HepG2 (cell line): ENCODE measurements at regions not wholly inside any gene's neighbourhood (a gene's known extent, or its start where the extent isn't known, plus 50 kb on each side); places are given as distances from the start of the nearest gene placed in this dataset.

Experiments
- ELK4 ChIP-seq: sonication (generic); formaldehyde crosslinking; IDR thresholded peaks from 2 replicates; pipeline ENCODE4 v1.9.0; 2021; ENCODE audit warnings: missing genetic modification reagents, borderline replicate concordance
- FOXJ3 ChIP-seq: sonication (generic); formaldehyde crosslinking; IDR thresholded peaks from 2 replicates; pipeline ENCODE4 v1.4.0; 2020; ENCODE audit warnings: missing genetic modification reagents, mild to moderate bottlenecking, borderline replicate concordance
- GZF1 ChIP-seq: sonication (generic); formaldehyde crosslinking; IDR thresholded peaks from 2 replicates; pipeline ENCODE4 v1.5.1; 2020; ENCODE audit warnings: mild to moderate bottlenecking, missing genetic modification reagents
- IKZF5 ChIP-seq: IDR thresholded peaks from 2 replicates; pipeline ENCODE4 v1.6.1; 2018; ENCODE audit warnings: missing genetic modification reagents, mild to moderate bottlenecking, missing compliant biosample characterization
- LCORL ChIP-seq, 2 experiments: fragments of 450-650 bp in 1 of 2; sonication (generic) in 1 of 2; formaldehyde crosslinking in 1 of 2; IDR thresholded peaks; 2 replicates each; pipeline versions ENCODE4 v1.5.0 to v1.6.1; 2017 to 2020; ENCODE audit warnings: antibody characterized with exemption in 1 of 2, missing genetic modification reagents in 1 of 2
- SUZ12 ChIP-seq: fragments of 150-350 bp; IDR thresholded peaks from 2 replicates; pipeline ENCODE4 v1.6.1; 2014; ENCODE audit warnings: low read depth, low read length
- THAP9 ChIP-seq: sonication (generic); formaldehyde crosslinking; IDR thresholded peaks from 2 replicates; pipeline ENCODE4; 2020; ENCODE audit warnings: missing genetic modification reagents, mild to moderate bottlenecking, borderline replicate concordance
- ZNF24 ChIP-seq: fragments of 450-650 bp; IDR thresholded peaks from 2 replicates; pipeline ENCODE4 v1.6.1; 2017; ENCODE audit warnings: antibody characterized with exemption, mild to moderate bottlenecking
- ZNF607 ChIP-seq: sonication (generic); formaldehyde crosslinking; IDR thresholded peaks from 2 replicates; pipeline ENCODE4 v1.5.1; 2020; ENCODE audit warnings: missing genetic modification reagents, mild to moderate bottlenecking, borderline replicate concordance
- ZNF646 ChIP-seq: sonication (generic); formaldehyde crosslinking; IDR thresholded peaks from 2 replicates; pipeline ENCODE4 v1.9.0; 2021; ENCODE audit warnings: mild to moderate bottlenecking, missing genetic modification reagents
- ZNF674 ChIP-seq: sonication (generic); formaldehyde crosslinking; IDR thresholded peaks from 2 replicates; pipeline ENCODE4 v1.5.0; 2020; ENCODE audit warnings: low read depth, mild to moderate bottlenecking, missing genetic modification reagents
- ZNF850 ChIP-seq: sonication (generic); formaldehyde crosslinking; conservative IDR thresholded peaks from 2 replicates; pipeline ENCODE4 v1.9.0; 2021; ENCODE audit warnings: mild to moderate bottlenecking, missing genetic modification reagents
- ZSCAN22 ChIP-seq: sonication (generic); formaldehyde crosslinking; IDR thresholded peaks from 2 replicates; pipeline ENCODE4 v1.4.0; 2020; ENCODE audit warnings: mild to moderate bottlenecking, missing genetic modification reagents
- TF ChIP-seq, protein P1 (sequence below): sonication (generic); formaldehyde crosslinking; IDR thresholded peaks from 2 replicates; pipeline ENCODE4 v1.4.0; 2020; ENCODE audit warnings: missing genetic modification reagents

GRCh38 chr3:72579581-72580245 is 268.5 kb downstream of the SHQ1 start (continued):
- TF ChIP-seq ZNF646 (CRISPR knock-in tag), result no peak
- TF ChIP-seq FOXJ3 (CRISPR knock-in tag), result peak; percentile 89; the same call in 1 of the 2 replicates
- no peak for TF ChIP-seq THAP9
- peak; percentile 85; the same call in 1 of the 2 replicates for TF ChIP-seq IKZF5 (CRISPR knock-in tag)
- no peak for TF ChIP-seq ZNF850 (CRISPR knock-in tag)
- TF ChIP-seq GZF1 (CRISPR knock-in tag), result peak; percentile 85; the same call in 1 of the 2 replicates
- TF ChIP-seq ELK4, result no peak
- no peak for TF ChIP-seq SUZ12
- TF ChIP-seq, protein P1, sequence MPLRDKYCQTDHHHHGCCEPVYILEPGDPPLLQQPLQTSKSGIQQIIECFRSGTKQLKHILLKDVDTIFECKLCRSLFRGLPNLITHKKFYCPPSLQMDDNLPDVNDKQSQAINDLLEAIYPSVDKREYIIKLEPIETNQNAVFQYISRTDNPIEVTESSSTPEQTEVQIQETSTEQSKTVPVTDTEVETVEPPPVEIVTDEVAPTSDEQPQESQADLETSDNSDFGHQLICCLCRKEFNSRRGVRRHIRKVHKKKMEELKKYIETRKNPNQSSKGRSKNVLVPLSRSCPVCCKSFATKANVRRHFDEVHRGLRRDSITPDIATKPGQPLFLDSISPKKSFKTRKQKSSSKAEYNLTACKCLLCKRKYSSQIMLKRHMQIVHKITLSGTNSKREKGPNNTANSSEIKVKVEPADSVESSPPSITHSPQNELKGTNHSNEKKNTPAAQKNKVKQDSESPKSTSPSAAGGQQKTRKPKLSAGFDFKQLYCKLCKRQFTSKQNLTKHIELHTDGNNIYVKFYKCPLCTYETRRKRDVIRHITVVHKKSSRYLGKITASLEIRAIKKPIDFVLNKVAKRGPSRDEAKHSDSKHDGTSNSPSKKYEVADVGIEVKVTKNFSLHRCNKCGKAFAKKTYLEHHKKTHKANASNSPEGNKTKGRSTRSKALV (CRISPR knock-in tag), result peak; percentile 75
- TF ChIP-seq ZNF24, result 0 out of 2 replicates have a peak, but pooled peaks have one; percentile 17
- TF ChIP-seq ZNF674 (CRISPR knock-in tag), result no peak
- no peak for TF ChIP-seq LCORL (IDR thresholded peaks at IDR 0.05)
- TF ChIP-seq LCORL (CRISPR knock-in tag; IDR thresholded peaks at IDR 0.05), result 0 out of 2 replicates have a peak, but pooled peaks have one; percentile 64
- no peak for TF ChIP-seq ZSCAN22
- TF ChIP-seq ZNF607, result no peak
